ENCODE measurements at regions not wholly inside any gene's neighbourhood (a gene's known extent, or its start where the extent isn't known, plus 50 kb on each side); places are given as distances from the start of the nearest gene placed in this dataset.

GRCh38 chr7:146000882-146001281 lies 115.7 kb upstream of the CNTNAP2 start:
- DNase-seq: no peak
- Mint-ChIP-seq H3K27me3 (no peaks in the 10 kb centered on the region), H3K4me1 (peaks cover 3% of the 10 kb centered on the region), H3K36me3 (ENCODE audit: low read depth) (no peaks in the 10 kb centered on the region), H3K27ac (no peak overlapping the region), H3K9me3 (no peaks in the 10 kb centered on the region), H3K4me3 (no peak overlapping the region)
- ChIA-PET CTCF (no interaction called here), POLR2A (no interaction called here)

DNA sequence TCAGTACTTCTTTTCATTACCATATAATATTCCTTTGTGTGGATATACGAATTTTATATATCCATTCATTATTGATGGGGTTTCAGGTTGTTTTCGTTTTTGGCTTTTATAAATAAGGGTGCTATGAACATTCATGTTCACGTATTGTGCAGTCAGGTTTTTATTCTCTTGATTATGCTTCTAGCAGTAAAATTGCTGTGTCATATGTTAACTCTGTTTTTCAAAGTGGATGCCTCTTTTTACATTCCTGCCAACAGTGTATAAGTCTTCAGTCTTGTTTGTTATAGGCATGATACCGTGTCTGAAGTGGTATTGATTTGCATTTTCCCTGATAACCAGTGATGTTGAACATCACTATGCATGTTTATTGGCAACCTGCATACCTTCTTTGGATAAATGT lies 127.1 kb upstream of the CNTNAP2 start:
- POLR2A ChIA-PET: no interaction called here
- Mint-ChIP-seq H3K27ac (no peak overlapping the region), H3K4me1 (no peaks in the 10 kb centered on the region), H3K9me3 (no peaks in the 10 kb centered on the region), H3K4me3 (no peak overlapping the region), H3K27me3 (no peaks in the 10 kb centered on the region), H3K36me3 (ENCODE audit: low read depth) (no peaks in the 10 kb centered on the region)
- CTCF ChIA-PET: no interaction called here
- no peak for DNase-seq

DNA sequence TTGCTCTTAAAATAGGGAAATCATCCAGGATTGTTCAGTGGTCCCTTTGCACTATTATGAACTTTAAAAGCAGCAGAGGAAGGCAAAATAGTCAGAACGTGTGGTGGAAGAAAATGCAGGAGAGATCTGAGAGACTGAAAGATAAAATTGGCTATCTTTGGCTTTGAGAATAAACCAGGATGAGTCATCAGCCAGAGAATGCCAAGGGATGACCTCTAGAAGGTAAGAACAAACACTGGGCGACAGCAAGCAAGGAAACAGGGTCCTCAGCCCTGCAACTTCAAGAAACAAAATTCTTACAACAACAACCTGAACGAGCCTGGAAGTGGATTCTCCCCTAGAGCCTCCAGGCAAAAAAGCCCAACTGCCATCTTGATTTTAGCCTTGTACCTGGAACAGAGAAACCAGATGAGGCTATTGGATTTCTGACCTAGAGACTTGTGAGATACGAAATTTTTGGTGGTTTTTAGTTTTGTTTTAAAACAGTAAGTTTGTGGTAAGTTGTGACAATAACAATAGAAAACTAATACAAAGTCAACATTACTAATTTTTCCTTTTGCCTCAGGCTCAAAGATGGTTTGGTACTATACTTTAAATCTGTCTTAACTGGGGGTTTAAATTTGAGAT lies 130.2 kb upstream of the CNTNAP2 start:
- no peak overlapping the region for H3K4me3 Mint-ChIP-seq
- H3K4me1 Mint-ChIP-seq: no peaks in the 10 kb centered on the region
- H3K36me3 Mint-ChIP-seq (ENCODE audit: low read depth): no peaks in the 10 kb centered on the region
- DNase-seq: no peak
- H3K9me3 Mint-ChIP-seq: no peaks in the 10 kb centered on the region
- ChIA-PET CTCF (no interaction called here), POLR2A (no interaction called here)
- no peak overlapping the region for H3K27ac Mint-ChIP-seq
- H3K27me3 Mint-ChIP-seq: no peaks in the 10 kb centered on the region

DNA sequence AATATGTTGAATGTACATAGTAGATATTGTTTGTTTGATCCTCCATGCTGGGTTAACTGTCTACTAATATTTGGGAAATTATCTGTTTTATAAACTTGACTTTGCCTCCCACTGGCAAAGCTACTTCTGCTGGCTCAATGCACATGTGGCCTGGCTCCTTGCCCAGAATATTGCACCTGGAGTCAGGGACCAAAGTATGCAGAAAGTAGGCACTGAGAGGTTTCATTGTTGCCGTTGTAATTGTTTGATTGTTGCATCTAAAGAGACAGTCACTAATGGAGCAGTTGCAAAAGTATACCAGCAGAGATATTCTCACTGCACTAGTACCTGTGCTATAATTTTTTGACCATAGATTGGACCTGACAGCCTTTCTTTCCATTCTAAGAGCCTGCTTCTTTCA lies 137.8 kb upstream of the CNTNAP2 start:
- ChIA-PET POLR2A (no interaction called here), CTCF (no interaction called here)
- no peak for DNase-seq
- Mint-ChIP-seq H3K27ac (no peak overlapping the region), H3K36me3 (ENCODE audit: low read depth) (no peaks in the 10 kb centered on the region), H3K4me1 (no peaks in the 10 kb centered on the region), H3K9me3 (no peaks in the 10 kb centered on the region), H3K4me3 (no peak overlapping the region), H3K27me3 (no peaks in the 10 kb centered on the region)

DNA sequence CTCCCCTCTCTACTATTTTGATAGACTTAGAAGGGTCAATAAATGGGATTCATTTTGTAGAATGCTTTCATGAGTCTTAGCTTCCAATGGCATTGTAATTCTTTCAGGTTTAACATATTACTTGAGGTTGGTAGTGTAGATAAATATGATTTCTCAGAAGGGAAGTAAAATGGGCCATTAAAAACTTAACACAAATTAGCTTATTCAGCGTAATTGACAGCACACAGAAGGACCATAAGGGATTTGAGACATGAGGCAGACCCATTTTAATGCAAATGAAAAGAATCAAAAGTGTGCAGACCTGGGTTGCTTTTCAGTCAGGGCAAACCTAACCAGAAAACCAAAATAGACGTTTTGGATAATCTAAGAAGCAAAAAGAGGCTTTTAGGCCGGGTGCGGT lies 156.6 kb upstream of the CNTNAP2 start:
- H3K4me1 Mint-ChIP-seq: no peaks in the 10 kb centered on the region
- H3K36me3 Mint-ChIP-seq (ENCODE audit: low read depth): no peaks in the 10 kb centered on the region
- DNase-seq: no peak
- H3K27ac Mint-ChIP-seq: no peak overlapping the region
- POLR2A ChIA-PET: no interaction called here
- no peaks in the 10 kb centered on the region for H3K27me3 Mint-ChIP-seq
- H3K4me3 Mint-ChIP-seq: no peak overlapping the region
- H3K9me3 Mint-ChIP-seq: no peaks in the 10 kb centered on the region
- CTCF ChIA-PET: no interaction called here

GRCh38 chr7:145957160-145957890 lies 159.3 kb upstream of the CNTNAP2 start:
- Mint-ChIP-seq H3K4me3 (no peak overlapping the region), H3K36me3 (ENCODE audit: low read depth) (no peaks in the 10 kb centered on the region), H3K4me1 (no peaks in the 10 kb centered on the region), H3K27me3 (no peaks in the 10 kb centered on the region), H3K9me3 (no peaks in the 10 kb centered on the region), H3K27ac (no peak overlapping the region)
- ChIA-PET CTCF (no interaction called here), POLR2A (no interaction called here)
- no peak for DNase-seq

- no peaks in the 10 kb centered on the region for H3K36me3 Mint-ChIP-seq (ENCODE audit: low read depth)
- no peaks in the 10 kb centered on the region for H3K4me1 Mint-ChIP-seq
- ChIA-PET POLR2A (no interaction called here), CTCF (no interaction called here)
- peaks cover 8% of the 10 kb centered on the region for H3K9me3 Mint-ChIP-seq
- H3K27me3 Mint-ChIP-seq: no peaks in the 10 kb centered on the region
- no peak overlapping the region for H3K4me3 Mint-ChIP-seq
- no peak overlapping the region for H3K27ac Mint-ChIP-seq
- no peak for DNase-seq
Observed at GRCh38 chr7:145951566-145951965, 165.0 kb upstream of the CNTNAP2 start.

DNA sequence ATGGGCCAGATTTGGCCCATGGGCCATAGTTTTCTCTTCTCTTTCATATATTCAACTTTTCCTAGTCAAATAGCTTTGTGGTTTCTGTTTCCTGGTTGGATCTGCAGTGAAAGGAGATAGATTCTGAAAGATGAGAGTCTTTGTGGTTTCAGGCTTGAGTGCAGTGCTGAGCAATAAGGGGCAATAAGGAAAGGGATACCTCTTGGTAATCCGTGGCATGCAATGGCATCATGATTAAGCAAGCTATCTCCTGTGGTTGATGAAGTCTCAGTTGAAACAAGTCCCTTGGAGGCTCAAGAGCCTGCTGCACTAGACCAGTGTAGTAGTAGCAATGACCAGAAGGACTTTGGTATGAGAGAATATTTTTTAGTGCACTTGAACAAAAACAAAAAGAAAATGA lies 187.7 kb upstream of the CNTNAP2 start:
- Mint-ChIP-seq H3K27ac (no peak overlapping the region), H3K36me3 (ENCODE audit: low read depth) (no peaks in the 10 kb centered on the region), H3K4me3 (no peak overlapping the region), H3K9me3 (peaks cover 12% of the 10 kb centered on the region), H3K4me1 (no peaks in the 10 kb centered on the region), H3K27me3 (no peaks in the 10 kb centered on the region)
- no peak for DNase-seq
- POLR2A ChIA-PET: no interaction called here
- CTCF ChIA-PET: no interaction called here

- Mint-ChIP-seq H3K9me3 (peaks cover 15% of the 10 kb centered on the region), H3K4me3 (no peak overlapping the region), H3K4me1 (no peaks in the 10 kb centered on the region), H3K27ac (no peak overlapping the region), H3K27me3 (no peaks in the 10 kb centered on the region), H3K36me3 (ENCODE audit: low read depth) (no peaks in the 10 kb centered on the region)
- ChIA-PET CTCF (no interaction called here), POLR2A (no interaction called here)
- no peak for DNase-seq
Observed at GRCh38 chr7:145919712-145920111, 196.9 kb upstream of the CNTNAP2 start.

- Mint-ChIP-seq H3K9me3 (peaks cover 11% of the 10 kb centered on the region), H3K27ac (no peak overlapping the region), H3K4me3 (no peak overlapping the region), H3K36me3 (ENCODE audit: low read depth) (no peaks in the 10 kb centered on the region), H3K4me1 (no peaks in the 10 kb centered on the region), H3K27me3 (no peaks in the 10 kb centered on the region)
- ChIA-PET POLR2A (no interaction called here), CTCF (no interaction called here)
- DNase-seq: no peak
Observed at GRCh38 chr7:145916776-145917175, 199.8 kb upstream of the CNTNAP2 start.

DNA sequence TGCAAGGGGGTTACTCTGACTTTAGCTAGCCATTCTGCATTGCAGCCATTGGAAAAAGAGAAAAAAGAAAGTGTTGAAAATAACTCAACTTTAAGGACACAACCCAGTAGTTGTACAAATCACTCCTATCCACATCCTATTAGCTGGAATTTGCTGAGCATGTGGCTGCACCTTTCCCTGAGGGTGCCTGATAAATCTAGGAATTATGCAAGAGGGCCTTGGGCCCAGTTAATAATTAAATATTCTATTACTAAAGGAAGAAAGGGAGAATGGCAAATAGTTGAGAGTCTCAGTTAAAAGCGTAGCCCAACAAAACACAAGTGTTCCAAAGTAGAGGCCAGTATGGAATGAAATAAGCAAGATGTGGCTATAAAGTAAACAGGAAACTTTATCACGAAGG lies 200.9 kb upstream of the CNTNAP2 start:
- H3K36me3 Mint-ChIP-seq (ENCODE audit: low read depth): no peaks in the 10 kb centered on the region
- H3K9me3 Mint-ChIP-seq: peaks cover 8% of the 10 kb centered on the region
- no peak overlapping the region for H3K27ac Mint-ChIP-seq
- no peak for DNase-seq
- ChIA-PET POLR2A (no interaction called here), CTCF (no interaction called here)
- H3K27me3 Mint-ChIP-seq: no peaks in the 10 kb centered on the region
- no peak overlapping the region for H3K4me3 Mint-ChIP-seq
- no peaks in the 10 kb centered on the region for H3K4me1 Mint-ChIP-seq

DNA sequence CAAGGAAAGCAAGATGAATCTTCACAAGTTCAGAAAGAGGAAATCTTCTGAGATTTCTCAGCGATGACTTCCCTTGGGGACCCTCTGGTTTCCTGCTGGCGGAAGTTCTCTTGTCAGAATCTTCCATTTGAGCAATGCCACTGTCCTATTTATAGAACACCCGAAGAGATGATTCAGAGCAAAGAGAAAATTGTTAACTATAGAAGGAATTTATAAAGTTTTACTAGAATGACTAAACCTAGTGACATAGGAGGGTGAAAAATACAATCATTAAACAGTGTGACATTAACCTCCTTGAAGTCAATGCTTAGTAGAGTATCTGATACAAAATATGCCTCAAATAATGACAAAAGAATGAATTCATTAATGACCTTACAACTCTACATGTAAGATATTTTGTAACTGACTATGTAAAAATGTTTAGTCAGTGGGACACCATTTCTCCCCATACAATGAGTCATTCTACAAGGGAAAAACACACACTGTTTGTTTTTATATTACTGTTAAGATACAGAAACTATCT lies 206.5 kb upstream of the CNTNAP2 start:
- no peaks in the 10 kb centered on the region for H3K4me1 Mint-ChIP-seq
- CTCF ChIA-PET: no interaction called here
- POLR2A ChIA-PET: no interaction called here
- no peak for DNase-seq
- no peak overlapping the region for H3K27ac Mint-ChIP-seq
- H3K27me3 Mint-ChIP-seq: no peaks in the 10 kb centered on the region
- no peaks in the 10 kb centered on the region for H3K9me3 Mint-ChIP-seq
- H3K4me3 Mint-ChIP-seq: no peak overlapping the region
- no peaks in the 10 kb centered on the region for H3K36me3 Mint-ChIP-seq (ENCODE audit: low read depth)

GRCh38 chr7:145903658-145904057 lies 212.9 kb upstream of the CNTNAP2 start:
- POLR2A ChIA-PET: no interaction called here
- CTCF ChIA-PET: no interaction called here
- peaks cover 3% of the 10 kb centered on the region for H3K9me3 Mint-ChIP-seq
- no peak overlapping the region for H3K4me3 Mint-ChIP-seq
- H3K27me3 Mint-ChIP-seq: no peaks in the 10 kb centered on the region
- H3K27ac Mint-ChIP-seq: no peak overlapping the region
- DNase-seq: no peak
- no peaks in the 10 kb centered on the region for H3K36me3 Mint-ChIP-seq (ENCODE audit: low read depth)
- no peaks in the 10 kb centered on the region for H3K4me1 Mint-ChIP-seq

GRCh38 chr7:145902123-145902522 lies 214.5 kb upstream of the CNTNAP2 start:
- H3K27ac Mint-ChIP-seq: no peak overlapping the region
- no peak overlapping the region for H3K4me3 Mint-ChIP-seq
- ChIA-PET CTCF (no interaction called here), POLR2A (no interaction called here)
- H3K9me3 Mint-ChIP-seq: peaks cover 7% of the 10 kb centered on the region
- no peak for DNase-seq
- no peaks in the 10 kb centered on the region for H3K4me1 Mint-ChIP-seq
- no peaks in the 10 kb centered on the region for H3K36me3 Mint-ChIP-seq (ENCODE audit: low read depth)
- no peaks in the 10 kb centered on the region for H3K27me3 Mint-ChIP-seq

Measured in activated CD4-positive, alpha-beta T cell treated with anti-CD3 and anti-CD28 coated beads, Interleukin-2, amount 10 ng/mL, durations not matched to agents 7 days and 5 days (primary cell).